Peyer's patch (tissue), 4 donors: ENCODE measurements at regions not wholly inside any gene's neighbourhood (a gene's known extent, or its start where the extent isn't known, plus 50 kb on each side); places are given as distances from the start of the nearest gene placed in this dataset.

Source experiments
- POLR2A ChIP-seq, 2 donors: fragments of 450-650 bp; IDR thresholded peaks; one replicate each; pipeline ENCODE4 v1.5.1; 2017; ENCODE audit warnings: antibody characterized with exemption in 2 of 2, mild to moderate bottlenecking in 2 of 2, moderate library complexity in 2 of 2
- TF ChIP-seq, protein P1 (sequence below), 6 experiments: fragments of 450-650 bp in 4 of 6; fragments of 200-600 bp in 2 of 6; sonication (generic) in 1 of 6; IDR thresholded peaks; one replicate each; pipeline ENCODE4 v1.5.1; 2017 to 2019; ENCODE audit warnings: antibody characterized with exemption in 6 of 6, mild to moderate bottlenecking in 3 of 6, moderate library complexity in 1 of 6

DNA sequence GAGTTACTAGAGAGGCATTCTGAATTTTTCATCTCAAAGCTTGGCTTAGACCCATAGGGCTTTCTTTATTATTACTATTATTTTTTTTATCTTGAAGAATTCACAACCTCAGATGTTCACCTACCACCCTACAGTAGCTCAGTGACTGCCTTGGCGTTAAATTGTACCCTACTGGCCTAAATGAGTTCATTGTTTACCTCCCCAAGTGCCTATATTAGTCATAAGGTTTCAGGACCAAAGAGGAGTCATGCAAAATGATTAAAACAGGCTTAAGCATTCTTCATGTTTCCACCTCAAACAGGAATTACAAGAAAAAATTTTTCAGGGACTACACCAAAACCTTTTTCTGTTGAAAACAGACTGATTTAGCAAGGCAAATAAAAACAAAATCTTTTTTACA lies 751.5 kb downstream of the SQOR start:
- TF ChIP-seq, protein P1, sequence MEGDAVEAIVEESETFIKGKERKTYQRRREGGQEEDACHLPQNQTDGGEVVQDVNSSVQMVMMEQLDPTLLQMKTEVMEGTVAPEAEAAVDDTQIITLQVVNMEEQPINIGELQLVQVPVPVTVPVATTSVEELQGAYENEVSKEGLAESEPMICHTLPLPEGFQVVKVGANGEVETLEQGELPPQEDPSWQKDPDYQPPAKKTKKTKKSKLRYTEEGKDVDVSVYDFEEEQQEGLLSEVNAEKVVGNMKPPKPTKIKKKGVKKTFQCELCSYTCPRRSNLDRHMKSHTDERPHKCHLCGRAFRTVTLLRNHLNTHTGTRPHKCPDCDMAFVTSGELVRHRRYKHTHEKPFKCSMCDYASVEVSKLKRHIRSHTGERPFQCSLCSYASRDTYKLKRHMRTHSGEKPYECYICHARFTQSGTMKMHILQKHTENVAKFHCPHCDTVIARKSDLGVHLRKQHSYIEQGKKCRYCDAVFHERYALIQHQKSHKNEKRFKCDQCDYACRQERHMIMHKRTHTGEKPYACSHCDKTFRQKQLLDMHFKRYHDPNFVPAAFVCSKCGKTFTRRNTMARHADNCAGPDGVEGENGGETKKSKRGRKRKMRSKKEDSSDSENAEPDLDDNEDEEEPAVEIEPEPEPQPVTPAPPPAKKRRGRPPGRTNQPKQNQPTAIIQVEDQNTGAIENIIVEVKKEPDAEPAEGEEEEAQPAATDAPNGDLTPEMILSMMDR (IDR thresholded peaks at IDR 0.05): no peak
- TF ChIP-seq POLR2A (IDR thresholded peaks at IDR 0.05): no peak
